EL (cell line): ENCODE measurements at regions not wholly inside any gene's neighbourhood (a gene's known extent, or its start where the extent isn't known, plus 50 kb on each side); places are given as distances from the start of the nearest gene placed in this dataset.

ENCODE experiments used
- DNase-seq: peaks from one replicate; pipeline ENCODE4 v3.0.0-alpha.2; 2016

DNA sequence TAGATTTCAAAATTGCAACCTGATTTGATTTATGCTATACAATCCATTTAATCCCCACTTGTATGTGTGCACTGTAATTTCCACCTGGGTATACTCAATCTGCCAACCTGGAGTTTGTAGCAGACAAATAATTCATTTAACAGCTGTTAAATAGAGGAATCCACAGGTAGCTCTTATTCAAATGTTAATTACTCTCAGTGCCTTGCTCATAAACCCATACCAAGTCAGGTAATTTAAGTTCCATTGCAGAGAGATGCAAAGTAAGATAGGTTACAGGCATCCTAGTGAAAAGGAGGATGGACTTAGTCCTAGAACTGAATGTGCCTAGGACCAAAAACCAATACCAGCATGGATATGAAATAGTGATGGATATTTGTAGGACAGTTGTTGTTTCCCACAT is 674.2 kb downstream of the TBL1XR1 start:
- no peak for DNase-seq

- DNase-seq: no peak
These were observed 674.8 kb downstream of the TBL1XR1 start for GRCh38 chr3:176522436-176522835.

- peak; percentile 74 for DNase-seq
These were observed 675.6 kb downstream of the TBL1XR1 start for GRCh38 chr3:176521531-176522175.

- DNase-seq: peak; percentile 54
These were observed 683.0 kb downstream of the TBL1XR1 start for GRCh38 chr3:176514297-176514696.

GRCh38 chr3:176513604-176514003 is 683.7 kb downstream of the TBL1XR1 start:
- no peak for DNase-seq

DNA sequence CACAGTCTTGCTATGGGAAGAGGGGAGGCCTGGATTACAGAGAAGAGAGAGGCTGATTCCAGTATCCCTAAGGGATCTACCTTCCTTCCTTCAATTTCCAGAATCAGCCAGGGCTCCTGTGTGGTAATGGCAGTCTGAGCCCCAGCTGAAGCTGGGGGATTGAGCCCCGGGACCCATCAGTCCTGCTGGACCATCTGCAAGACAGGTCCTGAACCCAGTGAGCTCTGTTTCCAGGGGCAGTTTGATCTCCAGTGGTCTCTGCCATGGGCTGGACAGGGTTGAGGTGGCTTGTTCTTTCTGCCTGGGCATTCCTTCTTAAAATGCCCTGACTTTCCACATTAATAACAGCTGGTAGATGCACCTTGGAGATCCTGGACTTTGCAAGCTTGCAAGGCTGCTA is 685.2 kb downstream of the TBL1XR1 start:
- DNase-seq: no peak

- DNase-seq: no peak
These were observed 687.2 kb downstream of the TBL1XR1 start for GRCh38 chr3:176510097-176510496.

DNA sequence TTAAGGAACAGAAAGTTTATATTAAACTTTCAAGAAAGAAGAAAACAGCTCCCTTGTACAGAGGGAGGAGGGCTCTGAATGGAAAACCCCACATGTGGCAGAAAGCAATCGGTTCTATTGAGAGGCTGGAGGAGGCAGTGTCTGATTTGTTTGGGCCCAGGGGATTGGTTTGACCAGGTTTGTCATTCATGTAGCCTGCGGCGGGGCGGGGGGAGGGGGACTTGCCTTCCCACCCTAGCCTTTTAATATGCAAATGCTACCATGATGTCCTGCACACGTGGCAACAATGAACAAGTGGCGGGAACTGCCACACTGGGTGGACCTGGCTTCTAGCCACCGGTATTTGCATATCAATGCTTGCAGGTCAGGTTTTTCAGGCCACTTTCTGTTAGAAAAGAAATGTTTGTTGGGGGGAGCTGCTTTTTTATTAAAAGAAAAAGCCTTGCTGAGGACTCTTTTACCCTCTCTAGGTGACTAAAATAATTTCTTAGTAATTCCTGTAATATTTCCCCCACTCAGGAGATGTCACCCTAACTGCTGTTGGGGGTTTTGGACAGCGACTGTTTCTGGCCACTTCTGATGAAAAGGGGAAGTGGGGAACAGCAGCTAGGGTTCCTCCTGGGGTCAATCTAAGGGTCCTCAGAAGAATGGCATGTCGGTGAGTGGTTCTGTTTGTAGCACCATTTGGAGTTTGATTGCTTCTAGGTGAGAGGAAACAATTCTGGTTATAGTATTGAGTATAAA is 691.2 kb downstream of the TBL1XR1 start:
- no peak for DNase-seq

GRCh38 chr3:176491084-176491483 is 706.2 kb downstream of the TBL1XR1 start:
- no peak for DNase-seq

- no peak for DNase-seq
These were observed 706.9 kb downstream of the TBL1XR1 start for GRCh38 chr3:176490357-176490756.

- DNase-seq: peak; percentile 15
These were observed 718.0 kb downstream of the TBL1XR1 start for GRCh38 chr3:176479248-176479647.

DNA sequence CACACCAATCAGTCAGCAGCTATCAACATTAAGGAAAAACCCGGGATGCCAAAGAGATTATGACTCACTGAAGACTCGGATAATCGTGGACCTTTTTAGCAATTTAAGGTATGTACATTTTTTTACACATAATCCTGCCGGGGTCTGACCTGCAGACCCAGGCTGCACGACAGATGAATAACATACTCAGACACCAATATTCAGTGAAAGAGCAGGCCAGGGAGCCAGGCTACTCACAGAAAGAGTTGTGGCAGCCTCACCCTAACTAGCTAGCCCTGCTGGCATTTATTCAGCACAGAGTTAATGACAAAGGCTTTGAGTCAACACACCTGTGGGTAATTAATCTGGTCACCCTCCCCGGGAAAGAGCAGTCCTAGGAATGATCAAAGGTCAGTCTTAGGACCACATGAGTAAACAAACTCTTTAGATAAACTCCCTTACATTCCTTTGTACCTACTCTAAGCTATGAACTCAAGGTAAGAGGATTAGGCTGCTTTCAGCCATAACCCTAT is 727.5 kb downstream of the TBL1XR1 start:
- DNase-seq: peak; percentile 33

- DNase-seq: no peak
These were observed 733.7 kb downstream of the TBL1XR1 start for GRCh38 chr3:176463610-176464009.

DNA sequence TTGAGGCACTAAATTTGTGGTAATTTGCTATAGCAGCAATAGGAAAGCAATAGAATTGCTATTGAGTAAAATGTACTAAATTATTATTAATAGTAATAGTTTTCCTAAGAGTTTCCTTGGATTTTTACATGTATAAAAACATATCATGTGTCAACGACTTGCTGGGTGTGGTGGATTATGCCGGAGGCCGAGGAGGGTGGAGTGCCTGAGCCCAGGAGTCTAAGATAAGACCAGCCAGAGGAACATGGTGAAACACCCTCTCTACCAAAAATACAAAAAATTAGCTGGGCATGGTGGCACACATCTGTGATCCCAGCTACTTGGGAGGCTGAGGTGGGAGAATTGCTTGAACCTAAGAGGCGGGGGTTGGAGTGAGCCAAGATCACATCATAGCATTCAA is 749.9 kb downstream of the TBL1XR1 start:
- no peak for DNase-seq

GRCh38 chr3:176442326-176442725 is 755.0 kb downstream of the TBL1XR1 start:
- DNase-seq: no peak

DNA sequence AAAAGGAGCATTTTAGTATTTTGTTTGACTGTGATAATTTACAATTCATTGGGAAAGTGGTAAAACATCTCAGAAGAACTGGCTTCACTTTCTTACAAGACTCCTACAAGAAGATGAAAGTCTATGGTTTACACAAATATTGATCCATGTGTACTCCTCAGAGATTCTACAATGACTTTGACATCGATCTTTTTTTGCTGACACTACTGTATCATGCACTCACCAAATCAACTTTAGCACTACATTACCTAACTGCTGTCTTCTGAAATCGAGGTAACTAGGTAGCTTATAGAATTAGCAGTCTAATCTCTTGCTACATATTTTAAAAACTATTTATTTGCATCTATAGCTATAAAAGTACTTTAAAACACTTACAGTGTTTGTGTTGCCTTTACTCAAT is 757.6 kb downstream of the TBL1XR1 start:
- no peak for DNase-seq

GRCh38 chr3:176431991-176432390 is 765.3 kb downstream of the TBL1XR1 start:
- peak; percentile 4 for DNase-seq

- no peak for DNase-seq
These were observed 766.3 kb downstream of the TBL1XR1 start for GRCh38 chr3:176431038-176431418.

DNA sequence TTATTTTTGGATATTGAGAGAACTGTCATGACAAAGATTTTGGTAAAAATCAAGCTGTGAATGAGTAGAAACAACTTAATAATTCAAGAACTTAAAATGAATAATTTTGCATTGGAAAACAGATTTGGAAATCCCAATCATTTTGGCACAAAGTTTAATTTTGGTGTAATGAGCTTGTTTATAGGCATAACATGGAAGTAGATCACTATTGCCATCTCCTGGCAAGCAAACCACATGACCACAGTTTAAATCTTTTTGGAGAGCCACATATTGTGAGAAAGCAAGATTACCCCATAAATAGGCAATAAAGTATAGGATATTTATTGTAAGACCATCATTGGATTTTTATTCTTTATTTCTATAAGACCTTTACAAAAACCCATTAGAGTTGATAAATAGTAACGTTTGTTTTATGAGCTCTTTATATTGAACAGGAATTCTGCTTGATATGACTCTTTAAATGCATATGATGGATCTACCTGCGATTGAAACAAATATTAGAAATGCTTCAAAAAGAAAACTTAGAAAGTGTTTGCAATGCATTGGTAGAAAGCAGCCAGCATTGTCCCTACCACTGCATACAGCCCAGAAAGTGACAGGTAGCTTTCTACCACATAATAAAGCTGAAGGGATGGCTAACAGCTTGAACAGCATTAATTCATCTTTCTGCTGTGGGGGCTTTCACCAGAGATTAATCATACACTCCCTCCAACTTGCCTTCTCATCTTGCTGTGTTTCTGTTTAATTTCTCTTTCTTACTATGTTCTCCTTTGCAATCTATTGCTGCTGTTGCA is 766.8 kb downstream of the TBL1XR1 start:
- DNase-seq: peak; percentile 51

- no peak for DNase-seq
These were observed 768.7 kb downstream of the TBL1XR1 start for GRCh38 chr3:176428552-176428951.

DNA sequence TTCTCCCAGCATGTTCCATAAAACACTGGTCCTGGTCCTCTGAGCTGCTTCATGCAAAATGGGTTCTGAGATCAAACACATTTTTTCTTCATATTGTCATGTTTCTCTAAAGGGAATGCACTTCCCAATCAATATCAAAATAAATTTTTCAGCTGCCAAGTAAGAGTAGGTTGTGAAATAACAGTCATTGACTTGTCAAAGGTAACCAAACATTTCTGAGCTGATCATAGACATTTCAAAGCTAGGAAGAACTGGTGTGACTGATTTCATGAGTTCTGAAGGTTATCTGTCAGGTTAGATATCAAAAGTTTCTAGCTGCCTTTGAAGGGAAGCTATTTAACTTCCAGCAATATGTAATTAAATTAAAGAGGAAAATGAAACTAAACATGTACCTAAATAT is 770.9 kb downstream of the TBL1XR1 start:
- peak; percentile 4 for DNase-seq

- DNase-seq: no peak
These were observed 780.4 kb downstream of the TBL1XR1 start for GRCh38 chr3:176416870-176417269.

GRCh38 chr3:176415661-176416295 is 781.5 kb downstream of the TBL1XR1 start:
- DNase-seq: no peak
